ENCODE measurements at regions not wholly inside any gene's neighbourhood (a gene's known extent, or its start where the extent isn't known, plus 50 kb on each side); places are given as distances from the start of the nearest gene placed in this dataset.
A peak's percentile ranks its signal among the peaks of the same experiment; 100 is the strongest.
"Not testable (repeated sequence)": the region's sequence is repeated elsewhere in the genome, so short reads cannot be mapped to it uniquely, and the experiment has no call there.

DNA sequence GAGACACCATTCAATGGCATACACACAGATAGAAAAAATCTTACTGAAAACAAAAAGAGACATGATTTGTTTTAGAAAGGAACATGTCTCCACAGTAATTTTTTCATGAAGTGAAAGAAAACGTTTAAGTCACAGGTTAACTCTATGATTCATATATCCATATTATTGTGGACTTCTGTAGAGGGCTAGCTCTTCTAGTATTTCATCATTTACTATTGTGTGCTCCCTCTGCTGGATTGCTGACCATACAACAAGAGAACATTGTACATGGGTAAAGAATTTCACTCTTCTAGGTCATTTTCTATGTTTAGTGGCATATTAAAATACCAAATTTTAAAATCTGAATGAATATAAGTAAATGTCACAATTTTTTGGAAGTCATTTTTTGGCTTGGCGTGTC, 91.8 kb upstream of the POU3F4 start:
- peak; percentile 18 for DNase-seq (ENCODE audit: extremely low read depth, low read depth)

DNA sequence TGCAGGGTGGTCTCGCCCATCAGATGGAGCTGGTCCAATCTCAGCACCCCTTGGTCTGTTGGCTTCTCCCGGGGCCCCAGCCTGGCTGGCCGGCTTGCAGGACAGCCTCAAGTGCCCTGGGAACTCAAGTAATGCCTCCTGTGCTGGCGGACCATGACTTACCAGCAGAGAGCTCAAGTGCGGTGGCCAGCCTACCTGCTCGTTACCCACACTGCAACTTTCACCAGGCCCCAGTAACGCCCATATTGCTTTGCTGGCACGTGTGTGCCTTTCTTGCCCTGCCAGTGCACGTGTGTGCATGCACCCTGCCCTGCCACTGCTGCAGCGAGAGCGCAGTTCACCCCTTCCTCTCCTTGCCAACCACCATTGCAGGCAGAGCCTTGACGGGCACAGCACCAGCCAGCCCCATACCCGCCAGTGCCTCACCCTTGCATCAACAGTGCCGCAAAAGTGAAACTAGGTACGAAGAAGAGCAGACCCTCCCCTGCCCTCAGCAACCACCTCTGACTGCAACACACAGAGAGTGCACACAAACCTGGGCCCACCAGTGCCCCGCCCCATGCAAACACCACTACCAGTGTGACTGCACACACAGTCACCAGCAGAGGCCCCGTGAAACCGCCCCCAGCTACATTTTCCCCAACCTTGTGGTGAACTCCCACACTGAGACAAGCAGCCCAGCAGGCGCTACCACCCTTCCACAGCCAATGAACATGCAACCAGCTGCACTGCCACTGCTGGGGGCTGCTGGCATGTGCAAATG, 88.9 kb upstream of the POU3F4 start:
- DNase-seq (ENCODE audit: extremely low read depth, low read depth), result no peak

DNA sequence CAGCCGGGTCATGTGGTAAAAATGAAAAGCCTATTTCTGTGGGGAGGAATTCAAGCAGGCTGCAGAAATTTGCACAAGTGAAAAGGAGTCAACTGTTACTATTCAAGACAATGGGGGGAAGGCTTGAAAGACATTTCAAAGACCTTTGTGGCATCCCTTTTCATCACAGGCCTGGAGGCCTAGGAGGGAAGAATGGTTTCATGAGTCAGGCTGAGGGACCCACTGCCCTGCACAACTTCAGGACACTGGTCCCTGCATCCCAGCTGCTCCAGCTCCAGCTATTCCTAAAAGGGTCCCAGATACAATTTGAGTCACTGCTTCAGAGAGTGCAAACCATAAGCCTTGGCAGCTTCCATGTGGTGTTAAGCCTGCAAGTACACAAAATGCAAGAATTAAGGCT, 85.3 kb upstream of the POU3F4 start:
- no peak for DNase-seq (ENCODE audit: extremely low read depth, low read depth)

DNA sequence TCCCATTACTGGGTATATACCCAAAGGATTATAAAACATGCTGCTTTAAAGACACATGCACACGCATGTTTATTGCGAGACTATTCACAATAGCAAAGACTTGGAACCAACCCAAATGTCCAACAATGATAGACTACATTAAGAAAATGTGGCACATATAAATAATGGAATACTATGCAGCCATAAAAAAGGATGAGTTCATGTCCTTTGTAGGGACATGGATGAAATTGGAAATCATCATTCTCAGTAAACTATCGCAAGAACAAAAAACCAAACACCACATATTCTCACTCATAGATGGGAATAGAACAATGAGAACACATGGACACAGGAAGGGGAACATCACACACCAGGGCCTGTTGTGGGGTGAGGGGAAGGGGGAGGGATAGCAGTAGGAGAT, 65.5 kb upstream of the POU3F4 start:
- not testable (repeated sequence) for DNase-seq (ENCODE audit: extremely low read depth, low read depth)

DNA sequence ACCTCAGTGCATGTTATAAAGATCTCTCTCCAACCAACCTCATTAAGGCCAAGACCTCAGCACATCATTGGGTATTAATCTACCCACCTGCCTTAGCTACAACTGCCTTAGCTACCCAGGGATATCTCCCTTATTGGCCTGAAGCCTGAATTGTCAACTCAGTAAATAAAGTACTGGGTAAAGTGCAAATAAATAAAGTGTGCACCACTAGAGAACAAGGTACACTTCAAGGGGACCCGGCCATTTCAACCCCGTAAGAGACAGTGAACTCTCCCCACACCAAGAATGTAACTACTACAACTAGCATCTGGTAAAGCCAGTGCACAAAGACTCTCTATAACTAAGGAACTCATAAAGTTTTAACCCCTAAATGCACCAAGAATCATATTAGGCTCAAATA, 61.7 kb upstream of the POU3F4 start:
- no peak for DNase-seq (ENCODE audit: extremely low read depth, low read depth)
